Cardiac fibroblast (primary cell): ENCODE measurements at regions not wholly inside any gene's neighbourhood (a gene's known extent, or its start where the extent isn't known, plus 50 kb on each side); places are given as distances from the start of the nearest gene placed in this dataset.

Experiments
- DNase-seq, 2 donors: peaks; one replicate each; pipeline versions ENCODE4 v3.0.0 to v3.0.0-alpha.2; 2010; ENCODE audit warnings: low read depth in 2 of 2
- H3K4me3 ChIP-seq, 2 donors: replicated peaks in 1 of 2; 1 replicate in 1 of 2; 2 replicates in 1 of 2; pipeline ENCODE4 v1.5.1; 2011; ENCODE audit warnings: low read depth in 2 of 2, low read length in 2 of 2, mild to moderate bottlenecking in 2 of 2, moderate library complexity in 1 of 2
- TF ChIP-seq, protein P1 (sequence below): IDR thresholded peaks from one replicate; pipeline ENCODE4 v1.5.1; 2011; ENCODE audit warnings: low read depth, mild to moderate bottlenecking, low read length, inconsistent platforms

DNA sequence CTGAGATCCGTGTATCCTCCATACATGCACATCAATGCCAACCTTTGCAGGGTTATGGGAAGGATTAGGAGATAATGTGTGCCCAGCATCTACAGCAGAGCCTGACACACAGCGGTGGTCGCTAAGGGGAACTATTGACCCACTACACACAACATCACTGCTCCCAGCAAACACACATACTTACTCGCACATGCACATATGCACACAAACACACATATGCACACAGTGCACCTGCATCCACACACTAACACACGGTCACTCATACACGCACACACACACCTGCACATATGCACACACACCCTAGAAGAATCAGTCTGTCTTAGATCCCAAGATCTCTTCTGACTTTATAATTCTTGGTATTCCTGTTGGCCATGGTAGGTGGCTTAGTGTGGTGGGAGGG, 118.3 kb downstream of the GYPC start:
- H3K4me3 ChIP-seq: no peak overlapping the region
- TF ChIP-seq, protein P1, sequence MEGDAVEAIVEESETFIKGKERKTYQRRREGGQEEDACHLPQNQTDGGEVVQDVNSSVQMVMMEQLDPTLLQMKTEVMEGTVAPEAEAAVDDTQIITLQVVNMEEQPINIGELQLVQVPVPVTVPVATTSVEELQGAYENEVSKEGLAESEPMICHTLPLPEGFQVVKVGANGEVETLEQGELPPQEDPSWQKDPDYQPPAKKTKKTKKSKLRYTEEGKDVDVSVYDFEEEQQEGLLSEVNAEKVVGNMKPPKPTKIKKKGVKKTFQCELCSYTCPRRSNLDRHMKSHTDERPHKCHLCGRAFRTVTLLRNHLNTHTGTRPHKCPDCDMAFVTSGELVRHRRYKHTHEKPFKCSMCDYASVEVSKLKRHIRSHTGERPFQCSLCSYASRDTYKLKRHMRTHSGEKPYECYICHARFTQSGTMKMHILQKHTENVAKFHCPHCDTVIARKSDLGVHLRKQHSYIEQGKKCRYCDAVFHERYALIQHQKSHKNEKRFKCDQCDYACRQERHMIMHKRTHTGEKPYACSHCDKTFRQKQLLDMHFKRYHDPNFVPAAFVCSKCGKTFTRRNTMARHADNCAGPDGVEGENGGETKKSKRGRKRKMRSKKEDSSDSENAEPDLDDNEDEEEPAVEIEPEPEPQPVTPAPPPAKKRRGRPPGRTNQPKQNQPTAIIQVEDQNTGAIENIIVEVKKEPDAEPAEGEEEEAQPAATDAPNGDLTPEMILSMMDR: no peak
- DNase-seq: no peak

DNA sequence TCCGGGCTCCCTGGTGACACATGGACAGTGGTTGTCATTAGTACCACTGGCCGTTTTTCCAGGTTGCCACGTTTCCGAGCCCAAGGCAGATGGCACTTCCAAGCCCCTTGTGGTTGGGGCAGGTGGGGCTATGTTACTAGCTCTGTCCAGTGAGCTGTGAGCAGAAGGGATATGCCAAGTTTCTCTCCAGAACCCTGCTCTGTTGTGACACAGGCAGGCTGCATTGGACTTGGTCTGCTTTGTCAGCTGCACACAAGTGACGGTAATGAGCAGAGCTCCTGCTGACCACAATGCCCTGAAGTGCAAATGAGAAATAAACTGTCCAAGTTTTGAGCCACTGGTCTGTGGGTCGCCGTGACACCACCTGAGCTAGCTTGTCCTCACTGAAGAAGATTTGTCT, 118.8 kb downstream of the GYPC start:
- no peak for DNase-seq
- H3K4me3 ChIP-seq: no peak overlapping the region
- TF ChIP-seq, protein P1: no peak

DNA sequence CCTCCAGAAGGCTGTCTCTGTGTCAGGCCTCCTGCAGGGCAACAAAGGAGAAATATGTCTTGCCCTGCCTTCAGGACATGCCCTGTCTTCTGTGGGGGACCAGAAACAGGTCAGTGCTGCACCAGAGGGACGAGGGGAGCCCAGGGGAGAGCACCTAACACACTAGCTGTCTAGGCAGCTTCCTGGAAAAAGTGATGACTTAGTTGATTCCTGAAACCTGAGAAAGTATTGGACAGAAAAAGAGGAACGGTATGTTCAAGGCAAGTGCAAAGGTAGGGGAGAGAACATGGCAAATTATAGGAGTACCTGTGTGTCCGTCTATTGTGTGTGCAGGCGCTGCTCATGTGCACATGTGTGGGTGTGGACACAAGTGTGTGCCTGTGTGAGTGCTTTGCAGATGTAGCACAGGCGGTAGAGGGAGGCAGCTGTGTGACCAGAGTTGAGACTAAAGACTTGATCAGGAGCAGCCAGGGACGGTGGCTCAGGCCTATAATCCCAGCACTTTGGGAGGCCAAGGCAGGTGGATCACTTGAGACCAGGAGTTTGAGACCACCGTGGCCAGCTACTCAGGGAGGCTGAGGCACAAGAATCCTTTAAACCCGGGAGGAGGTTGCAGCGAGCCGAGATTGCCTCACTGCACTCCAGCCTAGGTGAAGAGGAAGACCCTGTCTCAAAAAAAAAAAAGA, 119.5 kb downstream of the GYPC start:
- TF ChIP-seq, protein P1: no peak

DNA sequence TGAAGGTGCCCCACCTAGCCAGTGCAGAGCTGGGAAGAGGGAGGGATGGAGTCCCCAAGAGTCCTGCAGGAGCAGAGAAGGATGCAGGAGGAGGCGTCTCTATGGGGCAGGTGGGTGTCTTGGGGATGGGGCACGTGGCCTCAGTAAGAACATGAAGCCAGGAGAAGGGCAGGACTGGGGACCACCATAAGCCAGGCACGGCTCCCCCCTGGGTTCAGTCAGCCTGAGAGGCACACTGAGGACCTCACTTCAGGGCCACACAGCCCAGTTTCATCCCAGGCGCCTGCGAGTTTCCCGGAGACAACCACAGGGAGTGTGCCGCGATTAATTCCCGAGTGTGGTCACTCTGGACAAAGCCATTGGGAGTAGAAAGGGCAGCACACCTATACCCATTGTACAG, 120.3 kb downstream of the GYPC start:
- H3K4me3 ChIP-seq: peak overlapping the region in 1 of 2 donors; percentile 55
- DNase-seq: no peak
- TF ChIP-seq, protein P1: no peak

More for the DNA sequence above, 119.5 kb downstream of the GYPC start:
- no peak for DNase-seq
- no peak overlapping the region for H3K4me3 ChIP-seq

DNA sequence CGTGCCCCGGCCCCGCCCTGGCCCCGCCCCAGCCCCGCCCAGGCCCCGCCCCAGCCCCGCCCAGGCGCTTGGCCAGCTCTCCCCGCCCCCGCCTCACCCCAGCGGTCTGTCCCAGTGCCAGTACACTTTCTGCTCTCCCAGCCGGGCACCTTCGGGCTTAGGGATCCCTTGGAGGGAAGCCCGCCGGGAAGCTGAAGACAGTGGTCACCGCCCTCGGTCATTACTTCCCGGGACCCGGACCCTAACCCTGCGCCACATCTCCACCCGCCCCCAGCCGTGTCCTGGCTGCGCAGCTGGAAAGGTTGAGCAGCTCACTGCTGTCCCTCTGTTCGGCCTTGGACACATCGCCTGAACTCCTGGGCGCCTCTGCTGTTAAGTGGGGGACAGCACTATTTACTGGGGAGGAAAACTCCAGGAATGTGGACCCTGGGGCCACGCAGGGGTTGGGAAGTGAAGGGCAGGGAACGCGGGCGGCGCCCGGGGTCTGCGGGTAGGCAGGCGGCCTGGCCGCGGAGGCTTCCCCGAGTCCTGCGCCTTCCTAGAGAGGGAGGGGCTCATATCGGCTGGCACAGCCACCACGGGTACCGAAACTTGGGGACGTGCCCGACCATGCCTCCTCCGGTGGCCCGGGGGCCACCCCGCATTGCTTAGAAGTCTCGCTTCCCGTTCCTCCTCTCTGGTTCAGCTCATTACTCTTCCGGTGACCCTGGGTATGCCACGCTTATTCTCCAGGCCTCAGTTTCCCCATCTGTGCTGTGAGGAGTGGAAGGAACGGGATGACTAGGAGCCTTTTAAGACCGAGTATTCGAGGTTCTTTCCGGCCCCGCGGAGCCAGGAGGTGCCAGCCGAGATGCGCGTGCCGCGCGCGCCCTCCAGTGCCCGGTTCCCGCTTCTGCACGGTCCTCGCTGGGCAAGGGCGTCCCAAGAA, 121.0 kb downstream of the GYPC start:
- TF ChIP-seq, protein P1: peak; percentile 97
- peak; percentile 74 to 80 for DNase-seq
- H3K4me3 ChIP-seq: peak overlapping the region; percentile 54 to 55

DNA sequence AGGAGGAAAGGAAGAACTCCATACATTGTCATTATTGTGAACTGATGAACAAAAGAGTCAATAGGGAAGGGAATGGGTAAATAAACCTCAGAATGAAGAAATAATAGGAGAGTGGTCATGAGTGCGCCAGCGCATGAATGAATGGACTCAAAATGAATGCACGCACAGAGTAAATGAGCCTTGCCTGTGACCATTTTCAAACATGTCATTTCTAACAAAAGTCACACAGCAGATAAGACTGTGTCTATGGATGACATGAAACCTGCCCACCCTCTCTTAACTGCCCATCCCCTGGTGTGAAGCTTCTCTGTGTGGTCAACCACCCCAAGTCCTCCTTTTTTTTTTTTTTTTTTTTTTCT, 121.1 kb upstream of the TEX51 start:
- no peak overlapping the region for H3K4me3 ChIP-seq
- TF ChIP-seq, protein P1: no peak
- no peak for DNase-seq
